Subcutaneous abdominal adipose tissue (tissue), 5 donors: ENCODE measurements at regions not wholly inside any gene's neighbourhood (a gene's known extent, or its start where the extent isn't known, plus 50 kb on each side); places are given as distances from the start of the nearest gene placed in this dataset.
"Not testable (repeated sequence)": the region's sequence is repeated elsewhere in the genome, so short reads cannot be mapped to it uniquely, and the experiment has no call there.

Experiments
- H3K27ac ChIP-seq: one replicate; pipeline ENCODE4 v1.7.0; 2013; ENCODE audit warnings: low read depth, mild to moderate bottlenecking, inconsistent platforms, low read length, moderate library complexity
- H3K27me3 ChIP-seq, 5 donors: one replicate each; pipeline ENCODE4 v1.7.0; 2013; ENCODE audit warnings: low read length in 5 of 5, inconsistent platforms in 1 of 5; ENCODE audit not compliant: control insufficient read depth in 5 of 5, insufficient read depth in 4 of 5
- H3K36me3 ChIP-seq, 5 donors: one replicate each; pipeline ENCODE4 v1.7.0; 2013; ENCODE audit warnings: low read length in 5 of 5; ENCODE audit not compliant: control insufficient read depth in 5 of 5, insufficient read depth in 5 of 5
- H3K4me1 ChIP-seq, 5 donors: one replicate each; pipeline ENCODE4 v1.7.0; 2013; ENCODE audit warnings: low read length in 5 of 5, mild to moderate bottlenecking in 3 of 5, moderate library complexity in 1 of 5; ENCODE audit not compliant: control insufficient read depth in 5 of 5, insufficient read depth in 5 of 5
- H3K4me3 ChIP-seq, 5 donors: one replicate each; pipeline ENCODE4 v1.7.0; 2013; ENCODE audit warnings: low read length in 5 of 5, low read depth in 1 of 5
- H3K9ac ChIP-seq, 5 donors: one replicate each; pipeline ENCODE4 v1.7.0; 2013; ENCODE audit warnings: low read length in 5 of 5, mild to moderate bottlenecking in 4 of 5, moderate library complexity in 3 of 5
- H3K9me3 ChIP-seq, 5 donors: one replicate each; pipeline ENCODE4 v1.7.0; 2013; ENCODE audit warnings: low read length in 5 of 5; ENCODE audit not compliant: control insufficient read depth in 5 of 5
- donor health status: healthy.
- donor health status: healthy.
- donor health status: healthy.
- donor health status: healthy.
- donor health status: healthy.

- Histone ChIP-seq H3K9me3 (no peaks in the 10 kb centered on the region), H3K4me3 (no peak overlapping the region), H3K4me1 (no peaks in the 10 kb centered on the region), H3K27ac (no peak overlapping the region), H3K9ac (no peak overlapping the region), H3K36me3 (no peaks in the 10 kb centered on the region), H3K27me3 (no peaks in the 10 kb centered on the region)
These were observed 144.9 kb downstream of the THBS2 start for GRCh38 chr6:169108753-169109152.

- Histone ChIP-seq H3K4me1 (peaks cover 0 to 5% (median 0%) of the 10 kb centered on the region in 5 donors), H3K36me3 (no peaks in the 10 kb centered on the region), H3K27me3 (no peaks in the 10 kb centered on the region), H3K9me3 (no peaks in the 10 kb centered on the region), H3K27ac (no peak overlapping the region), H3K9ac (no peak overlapping the region), H3K4me3 (no peak overlapping the region)
These were observed 147.5 kb downstream of the THBS2 start for GRCh38 chr6:169106176-169106575.

GRCh38 chr6:169101981-169102380 is 151.7 kb downstream of the THBS2 start:
- no peaks in the 10 kb centered on the region for H3K36me3 ChIP-seq
- peaks cover 0 to 5% (median 0%) of the 10 kb centered on the region in 5 donors for H3K4me1 ChIP-seq
- H3K27me3 ChIP-seq, result no peaks in the 10 kb centered on the region
- no peak overlapping the region for H3K4me3 ChIP-seq
- no peak overlapping the region for H3K27ac ChIP-seq
- no peaks in the 10 kb centered on the region for H3K9me3 ChIP-seq
- H3K9ac ChIP-seq, result no peak overlapping the region

- Histone ChIP-seq H3K4me3 (no peak overlapping the region), H3K36me3 (no peaks in the 10 kb centered on the region), H3K9me3 (no peaks in the 10 kb centered on the region), H3K9ac (no peak overlapping the region), H3K27ac (no peak overlapping the region), H3K4me1 (peaks cover 0 to 5% (median 0%) of the 10 kb centered on the region in 5 donors), H3K27me3 (no peaks in the 10 kb centered on the region)
These were observed 152.4 kb downstream of the THBS2 start for GRCh38 chr6:169101036-169101805.

- no peak overlapping the region for H3K27ac ChIP-seq
- H3K9me3 ChIP-seq, result no peaks in the 10 kb centered on the region
- no peak overlapping the region for H3K4me3 ChIP-seq
- H3K9ac ChIP-seq, result no peak overlapping the region
- peaks cover 0 to 5% (median 0%) of the 10 kb centered on the region in 5 donors for H3K4me1 ChIP-seq
- H3K36me3 ChIP-seq, result no peaks in the 10 kb centered on the region
- H3K27me3 ChIP-seq, result no peaks in the 10 kb centered on the region
These were observed 154.0 kb downstream of the THBS2 start for GRCh38 chr6:169099411-169100202.

- not testable (repeated sequence) for H3K4me1 ChIP-seq, H3K27ac ChIP-seq, H3K36me3 ChIP-seq, H3K27me3 ChIP-seq, H3K4me3 ChIP-seq, H3K9ac ChIP-seq, H3K9me3 ChIP-seq
These were observed 155.0 kb downstream of the THBS2 start for GRCh38 chr6:169098651-169099050.

- no peaks in the 10 kb centered on the region for H3K36me3 ChIP-seq
- no peaks in the 10 kb centered on the region for H3K9me3 ChIP-seq
- H3K4me1 ChIP-seq, result peaks cover 0 to 5% (median 0%) of the 10 kb centered on the region in 5 donors
- H3K9ac ChIP-seq, result no peak overlapping the region
- no peak overlapping the region for H3K27ac ChIP-seq
- no peak overlapping the region for H3K4me3 ChIP-seq
- H3K27me3 ChIP-seq, result no peaks in the 10 kb centered on the region
These were observed 155.5 kb downstream of the THBS2 start for GRCh38 chr6:169098116-169098515.

GRCh38 chr6:169097381-169097959 is 156.2 kb downstream of the THBS2 start:
- H3K27ac ChIP-seq, result no peak overlapping the region
- no peaks in the 10 kb centered on the region for H3K9me3 ChIP-seq
- H3K36me3 ChIP-seq, result no peaks in the 10 kb centered on the region
- H3K4me1 ChIP-seq, result peaks cover 0 to 5% (median 0%) of the 10 kb centered on the region in 5 donors
- no peaks in the 10 kb centered on the region for H3K27me3 ChIP-seq
- no peak overlapping the region for H3K9ac ChIP-seq
- H3K4me3 ChIP-seq, result no peak overlapping the region

GRCh38 chr6:169096388-169096787 is 157.3 kb downstream of the THBS2 start:
- no peak overlapping the region for H3K27ac ChIP-seq
- H3K27me3 ChIP-seq, result no peaks in the 10 kb centered on the region
- H3K4me3 ChIP-seq, result no peak overlapping the region
- H3K4me1 ChIP-seq, result no peaks in the 10 kb centered on the region
- H3K9me3 ChIP-seq, result no peaks in the 10 kb centered on the region
- no peak overlapping the region for H3K9ac ChIP-seq
- no peaks in the 10 kb centered on the region for H3K36me3 ChIP-seq

GRCh38 chr6:169095153-169095552 is 158.5 kb downstream of the THBS2 start:
- Histone ChIP-seq H3K27me3 (no peaks in the 10 kb centered on the region), H3K9ac (no peak overlapping the region), H3K36me3 (no peaks in the 10 kb centered on the region), H3K27ac (no peak overlapping the region), H3K9me3 (peaks cover 0 to 9% (median 5%) of the 10 kb centered on the region in 5 donors), H3K4me1 (no peaks in the 10 kb centered on the region), H3K4me3 (no peak overlapping the region)
